Ovary (tissue), 3 donors: ENCODE measurements at regions not wholly inside any gene's neighbourhood (a gene's known extent, or its start where the extent isn't known, plus 50 kb on each side); places are given as distances from the start of the nearest gene placed in this dataset.

ENCODE experiments used
- CTCF ChIP-seq, 3 donors: fragments of 450-650 bp in 2 of 3; fragments of 200-600 bp in 1 of 3; IDR thresholded peaks; one replicate each; pipeline versions ENCODE4 v1.5.1 to v1.8.0; 2016 to 2022; ENCODE audit warnings: antibody characterized with exemption in 3 of 3, mild to moderate bottlenecking in 1 of 3
- EP300 ChIP-seq: sonication (generic); formaldehyde crosslinking; IDR thresholded peaks from one replicate; pipeline ENCODE4 v1.6.1; 2017; ENCODE audit warnings: antibody characterized with exemption
- POLR2A ChIP-seq: fragments of 450-650 bp; IDR thresholded peaks from one replicate; pipeline ENCODE4 v1.6.1; 2017; ENCODE audit warnings: antibody characterized with exemption, mild to moderate bottlenecking, moderate library complexity
- donor health status: DM: no; HTN: no; CAD: no.

GRCh38 chr16:49911430-49911829 lies 55.5 kb upstream of the ZNF423 start:
- TF ChIP-seq CTCF (IDR thresholded peaks at IDR 0.05) (no peak), POLR2A (no peak), EP300 (no peak)
